Astrocyte (in vitro differentiated cells and primary cell): ENCODE measurements at regions not wholly inside any gene's neighbourhood (a gene's known extent, or its start where the extent isn't known, plus 50 kb on each side); places are given as distances from the start of the nearest gene placed in this dataset.

Experiments used
- DNase-seq: peaks from one replicate; pipeline ENCODE4 v3.0.0-alpha.2; 2010; ENCODE audit warnings: low read depth
- FAIRE-seq: peaks from 2 replicates; lab custom pipeline; 2011; peaks lifted over from hg19 to GRCh38; lab: Jason Lieb, UNC
- H2AFZ ChIP-seq: 2 replicates; pipeline ENCODE4 v1.6.0; 2012; ENCODE audit warnings: low read depth, low read length, inconsistent platforms
- H3K27ac ChIP-seq: 2 replicates; pipeline ENCODE4 v1.5.1; 2011; ENCODE audit warnings: low read depth, low read length, inconsistent platforms
- H3K27me3 ChIP-seq: 2 replicates; pipeline ENCODE4 v1.6.0; 2011; ENCODE audit warnings: low read length, inconsistent platforms; ENCODE audit not compliant: insufficient read depth
- H3K36me3 ChIP-seq: 2 replicates; pipeline ENCODE4 v1.5.1; 2011; ENCODE audit warnings: low read length, inconsistent platforms; ENCODE audit not compliant: insufficient read depth
- H3K4me1 ChIP-seq: 2 replicates; pipeline ENCODE4 v1.5.1; 2011; ENCODE audit warnings: low read length, inconsistent platforms; ENCODE audit not compliant: insufficient read depth
- H3K4me2 ChIP-seq: 2 replicates; pipeline ENCODE4 v1.6.0; 2012; ENCODE audit warnings: low read length, inconsistent platforms
- H3K4me3 ChIP-seq: 2 replicates; pipeline ENCODE4 v1.5.1; 2011; ENCODE audit warnings: low read depth, mild to moderate bottlenecking, low read length, inconsistent platforms; ENCODE audit not compliant: insufficient read depth
- H3K79me2 ChIP-seq: 2 replicates; pipeline ENCODE4 v1.6.0; 2012; ENCODE audit warnings: mild to moderate bottlenecking, low read length, inconsistent platforms; ENCODE audit not compliant: insufficient read depth
- H3K9ac ChIP-seq: 2 replicates; pipeline ENCODE4 v1.6.0; 2012; ENCODE audit warnings: mild to moderate bottlenecking, low read length, inconsistent platforms
- H3K9me3 ChIP-seq: 2 replicates; pipeline ENCODE4 v1.5.1; 2012; ENCODE audit warnings: low read depth, mild to moderate bottlenecking, low read length, inconsistent platforms; ENCODE audit not compliant: insufficient read depth
- H4K20me1 ChIP-seq: 2 replicates; pipeline ENCODE4 v1.6.0; 2012; ENCODE audit warnings: low read length, inconsistent platforms; ENCODE audit not compliant: insufficient read depth
- H3K27ac Mint-ChIP-seq: one replicate; pipeline ENCODE4 v1.8.0; 2021; ENCODE audit warnings: mild to moderate bottlenecking, mixed read lengths; ENCODE audit not compliant: unreplicated experiment
- H3K27me3 Mint-ChIP-seq: one replicate; pipeline ENCODE4 v1.8.0; 2021; ENCODE audit warnings: low read depth, mixed read lengths; ENCODE audit not compliant: unreplicated experiment
- H3K36me3 Mint-ChIP-seq: one replicate; pipeline ENCODE4 v1.8.0; 2021; ENCODE audit warnings: low read depth, mixed read lengths; ENCODE audit not compliant: unreplicated experiment
- H3K4me1 Mint-ChIP-seq: one replicate; pipeline ENCODE4 v1.8.0; 2021; ENCODE audit warnings: low read depth, mixed read lengths; ENCODE audit not compliant: unreplicated experiment
- H3K4me3 Mint-ChIP-seq: one replicate; pipeline ENCODE4 v1.8.0; 2021; ENCODE audit warnings: mild to moderate bottlenecking, moderate library complexity, mixed read lengths; ENCODE audit not compliant: unreplicated experiment
- H3K9me3 Mint-ChIP-seq: one replicate; pipeline ENCODE4 v1.8.0; 2021; ENCODE audit warnings: mild to moderate bottlenecking, mixed read lengths; ENCODE audit not compliant: unreplicated experiment
- EZH2 ChIP-seq: IDR thresholded peaks from 2 replicates; pipeline ENCODE4 v1.6.1; 2012; ENCODE audit warnings: mild to moderate bottlenecking, low read length, inconsistent platforms; ENCODE audit not compliant: insufficient read depth
- TF ChIP-seq, protein P1 (sequence below): IDR thresholded peaks from 2 replicates; pipeline ENCODE4 v1.5.1; 2011; ENCODE audit warnings: low read depth, mild to moderate bottlenecking, inconsistent platforms, low read length, moderate library complexity; ENCODE audit not compliant: insufficient read depth

DNA sequence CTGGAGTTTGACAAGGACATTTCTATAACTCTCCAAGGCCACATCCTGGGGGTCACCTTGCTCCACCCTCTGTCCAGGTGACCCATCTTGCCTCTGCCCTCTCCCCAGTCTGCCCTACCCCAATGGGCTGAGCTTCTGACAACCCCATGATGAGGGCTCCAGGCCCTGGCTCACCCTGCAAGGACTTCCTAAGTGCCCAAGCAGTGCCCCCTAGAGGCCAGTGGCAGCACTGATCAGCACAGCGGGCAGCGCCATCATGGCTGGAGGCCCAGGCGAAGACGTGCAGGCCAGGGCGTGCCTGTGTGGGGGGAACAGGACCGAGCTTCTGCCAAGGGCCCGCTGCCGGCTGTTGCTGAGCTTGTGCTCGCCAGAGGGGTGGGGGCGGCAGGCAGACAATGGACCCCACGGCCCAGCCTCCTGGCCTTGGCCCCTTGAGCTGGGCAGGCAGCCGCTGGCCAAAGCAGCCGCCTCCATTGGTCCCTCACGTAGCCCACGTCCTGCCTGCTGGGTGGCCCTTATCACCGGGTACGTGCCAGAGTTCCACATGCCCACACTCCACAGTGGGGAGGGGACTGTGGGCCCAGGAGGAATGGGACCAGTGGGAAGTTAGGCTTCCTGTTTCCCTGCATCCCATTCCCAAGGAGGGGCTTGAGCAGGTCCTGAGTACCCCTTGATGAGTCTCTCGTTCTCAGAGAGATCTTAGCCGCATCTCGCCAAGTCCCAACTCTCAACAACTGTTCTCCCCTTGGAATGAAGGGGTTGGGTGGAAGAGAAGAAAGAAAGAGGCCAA, 64.3 kb downstream of the MRPL14 start:
- Mint-ChIP-seq H3K9me3 (peaks cover 9% of the 10 kb centered on the region), H3K4me3 (no peak overlapping the region), H3K27ac (no peak overlapping the region), H3K4me1 (peaks cover 43% of the 10 kb centered on the region), H3K36me3 (no peaks in the 10 kb centered on the region), H3K27me3 (peaks cover 2% of the 10 kb centered on the region)
- H3K27me3 ChIP-seq = no peaks in the 10 kb centered on the region
- H3K4me2 ChIP-seq = no peak overlapping the region
- no peak overlapping the region for H3K4me3 ChIP-seq
- no peak overlapping the region for H3K27ac ChIP-seq
- no peak for TF ChIP-seq EZH2
- TF ChIP-seq, protein P1, sequence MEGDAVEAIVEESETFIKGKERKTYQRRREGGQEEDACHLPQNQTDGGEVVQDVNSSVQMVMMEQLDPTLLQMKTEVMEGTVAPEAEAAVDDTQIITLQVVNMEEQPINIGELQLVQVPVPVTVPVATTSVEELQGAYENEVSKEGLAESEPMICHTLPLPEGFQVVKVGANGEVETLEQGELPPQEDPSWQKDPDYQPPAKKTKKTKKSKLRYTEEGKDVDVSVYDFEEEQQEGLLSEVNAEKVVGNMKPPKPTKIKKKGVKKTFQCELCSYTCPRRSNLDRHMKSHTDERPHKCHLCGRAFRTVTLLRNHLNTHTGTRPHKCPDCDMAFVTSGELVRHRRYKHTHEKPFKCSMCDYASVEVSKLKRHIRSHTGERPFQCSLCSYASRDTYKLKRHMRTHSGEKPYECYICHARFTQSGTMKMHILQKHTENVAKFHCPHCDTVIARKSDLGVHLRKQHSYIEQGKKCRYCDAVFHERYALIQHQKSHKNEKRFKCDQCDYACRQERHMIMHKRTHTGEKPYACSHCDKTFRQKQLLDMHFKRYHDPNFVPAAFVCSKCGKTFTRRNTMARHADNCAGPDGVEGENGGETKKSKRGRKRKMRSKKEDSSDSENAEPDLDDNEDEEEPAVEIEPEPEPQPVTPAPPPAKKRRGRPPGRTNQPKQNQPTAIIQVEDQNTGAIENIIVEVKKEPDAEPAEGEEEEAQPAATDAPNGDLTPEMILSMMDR = no peak
- peaks cover 68% of the 10 kb centered on the region for H3K4me1 ChIP-seq
- H3K79me2 ChIP-seq = no peaks in the 10 kb centered on the region
- H2AFZ ChIP-seq = no peak overlapping the region
- no peak for FAIRE-seq
- H4K20me1 ChIP-seq = no peaks in the 10 kb centered on the region
- H3K9me3 ChIP-seq = no peaks in the 10 kb centered on the region
- no peaks in the 10 kb centered on the region for H3K36me3 ChIP-seq
- H3K9ac ChIP-seq = no peak overlapping the region
- no peak for DNase-seq

DNA sequence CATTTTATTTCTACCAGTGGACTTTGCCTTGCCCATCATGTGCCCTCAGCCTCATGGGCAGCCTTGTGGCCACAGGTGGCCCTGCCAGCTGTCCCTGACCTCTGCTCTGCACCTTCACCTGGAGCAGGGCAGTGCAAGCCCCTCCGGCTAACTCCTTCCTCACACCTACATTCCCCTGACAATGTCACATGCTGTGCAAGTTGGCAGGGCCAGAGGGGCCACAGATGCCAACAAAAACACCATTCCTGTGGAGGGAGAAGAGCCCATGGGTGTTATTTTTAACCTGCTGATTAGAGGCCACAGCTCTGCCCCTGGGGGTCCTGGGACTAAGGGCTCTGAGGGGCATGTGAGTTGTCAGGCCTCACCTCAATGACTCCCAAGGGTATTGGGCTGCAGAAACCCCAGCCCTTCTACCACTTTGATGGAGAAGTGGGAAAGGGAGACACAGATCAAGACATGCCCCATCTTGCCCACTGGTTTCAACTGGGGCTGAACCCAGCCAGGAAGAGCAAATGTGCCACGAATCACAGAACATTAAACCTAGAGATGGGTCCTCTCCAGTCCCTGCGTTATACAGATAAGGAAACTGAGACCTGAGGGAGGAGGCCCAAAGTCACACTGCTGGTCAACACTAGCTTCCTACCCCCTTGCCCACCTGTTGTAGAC, 65.0 kb downstream of the MRPL14 start:
- Mint-ChIP-seq H3K9me3 (peaks cover 11% of the 10 kb centered on the region), H3K4me3 (no peak overlapping the region), H3K27ac (peak overlapping the region; percentile 8), H3K4me1 (peaks cover 45% of the 10 kb centered on the region), H3K27me3 (peaks cover 2% of the 10 kb centered on the region), H3K36me3 (no peaks in the 10 kb centered on the region)
- TF ChIP-seq, protein P1 = no peak
- TF ChIP-seq EZH2 = no peak
- Histone ChIP-seq H3K4me1 (peaks cover 68% of the 10 kb centered on the region), H3K36me3 (no peaks in the 10 kb centered on the region), H3K27ac (no peak overlapping the region), H3K9me3 (no peaks in the 10 kb centered on the region), H3K9ac (no peak overlapping the region), H3K27me3 (no peaks in the 10 kb centered on the region), H3K4me2 (peak overlapping the region; percentile 11), H3K4me3 (no peak overlapping the region), H4K20me1 (no peaks in the 10 kb centered on the region), H3K79me2 (no peaks in the 10 kb centered on the region), H2AFZ (no peak overlapping the region)
- FAIRE-seq = no peak
- DNase-seq = no peak
